ENCODE measurements at regions not wholly inside any gene's neighbourhood (a gene's known extent, or its start where the extent isn't known, plus 50 kb on each side); places are given as distances from the start of the nearest gene placed in this dataset.

DNA sequence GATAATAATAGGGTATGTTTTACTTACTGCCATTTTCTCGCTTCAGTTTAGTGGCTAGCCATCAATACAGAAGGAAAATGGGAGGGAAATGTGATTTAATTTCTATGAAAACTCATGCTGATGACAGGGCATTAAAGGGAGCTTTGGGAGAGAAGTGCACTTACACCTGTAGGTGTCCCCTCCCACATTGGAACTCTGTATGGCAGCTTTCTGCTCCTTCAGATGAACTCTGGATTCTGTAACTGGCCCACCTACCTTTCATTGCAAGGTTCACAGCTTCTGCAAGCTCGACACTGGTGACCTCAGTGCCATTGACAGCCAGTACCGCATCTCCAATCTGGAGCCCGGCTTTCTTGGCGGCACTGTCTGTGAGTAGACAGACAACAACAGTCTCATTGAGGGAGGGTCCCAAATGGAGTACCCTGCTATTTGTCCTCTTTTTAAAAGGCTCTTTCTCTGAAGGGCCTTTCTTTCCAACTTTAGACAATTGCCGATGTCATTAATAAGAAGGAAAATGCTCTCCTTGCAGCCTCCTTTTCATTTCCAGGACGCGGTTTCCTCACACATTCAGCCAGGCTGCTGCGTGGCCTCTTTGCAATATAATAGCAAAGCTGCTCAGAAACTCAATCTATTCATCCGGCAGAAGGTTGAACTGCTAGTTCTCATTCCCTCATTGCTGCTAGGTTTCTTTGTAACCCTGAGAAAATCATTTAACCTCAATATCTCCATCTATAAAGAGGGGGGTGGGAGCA lies 63.6 kb downstream of the NUDT12 start:
- no peak for DNase-seq
- TF ChIP-seq, protein P1, sequence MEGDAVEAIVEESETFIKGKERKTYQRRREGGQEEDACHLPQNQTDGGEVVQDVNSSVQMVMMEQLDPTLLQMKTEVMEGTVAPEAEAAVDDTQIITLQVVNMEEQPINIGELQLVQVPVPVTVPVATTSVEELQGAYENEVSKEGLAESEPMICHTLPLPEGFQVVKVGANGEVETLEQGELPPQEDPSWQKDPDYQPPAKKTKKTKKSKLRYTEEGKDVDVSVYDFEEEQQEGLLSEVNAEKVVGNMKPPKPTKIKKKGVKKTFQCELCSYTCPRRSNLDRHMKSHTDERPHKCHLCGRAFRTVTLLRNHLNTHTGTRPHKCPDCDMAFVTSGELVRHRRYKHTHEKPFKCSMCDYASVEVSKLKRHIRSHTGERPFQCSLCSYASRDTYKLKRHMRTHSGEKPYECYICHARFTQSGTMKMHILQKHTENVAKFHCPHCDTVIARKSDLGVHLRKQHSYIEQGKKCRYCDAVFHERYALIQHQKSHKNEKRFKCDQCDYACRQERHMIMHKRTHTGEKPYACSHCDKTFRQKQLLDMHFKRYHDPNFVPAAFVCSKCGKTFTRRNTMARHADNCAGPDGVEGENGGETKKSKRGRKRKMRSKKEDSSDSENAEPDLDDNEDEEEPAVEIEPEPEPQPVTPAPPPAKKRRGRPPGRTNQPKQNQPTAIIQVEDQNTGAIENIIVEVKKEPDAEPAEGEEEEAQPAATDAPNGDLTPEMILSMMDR (IDR thresholded peaks at IDR 0.05; ENCODE audit: low read depth, low read length, missing control alignments), result no peak
- Histone ChIP-seq H3K4me3 (ENCODE audit: low read depth, low read length) (no peak overlapping the region), H3K27me3 (replicated peaks) (no peaks in the 10 kb centered on the region), H3K27ac (no peak overlapping the region), H3K36me3 (replicated peaks) (no peaks in the 10 kb centered on the region)
- in situ Hi-C loops (cut with HindIII; ENCODE audit: low pct_ligation_motif_present, low sequenced_read_pairs), result no loop called here

DNA sequence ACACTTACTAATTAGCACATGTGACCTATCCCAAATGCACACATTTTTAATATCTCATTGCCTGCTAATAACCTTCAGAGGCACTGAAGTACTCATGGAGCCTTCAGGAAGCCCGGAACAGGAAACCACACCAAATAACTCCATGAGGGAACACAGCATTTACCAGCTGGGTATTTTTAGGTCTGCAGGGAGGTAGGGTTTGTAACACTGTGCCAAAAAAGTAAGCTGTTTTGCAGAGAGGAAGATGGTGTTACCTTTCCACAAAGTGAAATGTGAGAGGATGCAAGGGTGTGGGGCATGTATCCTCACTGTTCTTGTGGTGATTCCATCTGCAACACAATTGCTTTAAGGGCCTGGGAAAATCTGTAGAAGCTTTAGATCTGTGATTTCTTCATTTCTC lies 64.4 kb downstream of the NUDT12 start:
- in situ Hi-C loops (cut with HindIII; ENCODE audit: low pct_ligation_motif_present, low sequenced_read_pairs), result no loop called here
- Histone ChIP-seq H3K27me3 (replicated peaks) (no peaks in the 10 kb centered on the region), H3K36me3 (replicated peaks) (no peaks in the 10 kb centered on the region), H3K4me3 (ENCODE audit: low read depth, low read length) (no peak overlapping the region), H3K27ac (no peak overlapping the region)
- DNase-seq, result no peak
- TF ChIP-seq, protein P1 (IDR thresholded peaks at IDR 0.05; ENCODE audit: low read depth, low read length, missing control alignments), result no peak

DNA sequence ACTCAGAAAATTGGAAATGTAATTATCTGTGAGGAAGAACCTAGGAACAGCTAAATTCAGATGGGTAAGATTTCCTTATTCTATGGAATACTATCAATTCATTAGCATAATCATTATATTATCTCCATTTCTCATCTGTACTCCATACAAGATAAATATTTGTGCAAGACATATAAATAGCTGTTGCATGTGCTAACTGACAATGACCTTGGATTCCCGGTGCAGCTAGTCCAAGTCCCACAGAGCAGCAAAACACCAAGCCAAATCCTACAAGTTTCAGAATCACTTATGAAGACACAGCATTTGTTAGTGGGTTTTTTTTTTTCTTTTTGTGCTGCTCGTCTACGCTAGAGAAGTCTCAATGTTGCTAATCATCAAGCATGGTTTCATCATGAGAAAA lies 64.8 kb downstream of the NUDT12 start:
- no peaks in the 10 kb centered on the region for H3K36me3 ChIP-seq (replicated peaks)
- H3K27me3 ChIP-seq (replicated peaks), result no peaks in the 10 kb centered on the region
- DNase-seq, result no peak
- TF ChIP-seq, protein P1 (IDR thresholded peaks at IDR 0.05; ENCODE audit: low read depth, low read length, missing control alignments), result no peak
- H3K27ac ChIP-seq, result no peak overlapping the region
- in situ Hi-C loops (cut with HindIII; ENCODE audit: low pct_ligation_motif_present, low sequenced_read_pairs), result no loop called here
- H3K4me3 ChIP-seq (ENCODE audit: low read depth, low read length), result no peak overlapping the region

DNA sequence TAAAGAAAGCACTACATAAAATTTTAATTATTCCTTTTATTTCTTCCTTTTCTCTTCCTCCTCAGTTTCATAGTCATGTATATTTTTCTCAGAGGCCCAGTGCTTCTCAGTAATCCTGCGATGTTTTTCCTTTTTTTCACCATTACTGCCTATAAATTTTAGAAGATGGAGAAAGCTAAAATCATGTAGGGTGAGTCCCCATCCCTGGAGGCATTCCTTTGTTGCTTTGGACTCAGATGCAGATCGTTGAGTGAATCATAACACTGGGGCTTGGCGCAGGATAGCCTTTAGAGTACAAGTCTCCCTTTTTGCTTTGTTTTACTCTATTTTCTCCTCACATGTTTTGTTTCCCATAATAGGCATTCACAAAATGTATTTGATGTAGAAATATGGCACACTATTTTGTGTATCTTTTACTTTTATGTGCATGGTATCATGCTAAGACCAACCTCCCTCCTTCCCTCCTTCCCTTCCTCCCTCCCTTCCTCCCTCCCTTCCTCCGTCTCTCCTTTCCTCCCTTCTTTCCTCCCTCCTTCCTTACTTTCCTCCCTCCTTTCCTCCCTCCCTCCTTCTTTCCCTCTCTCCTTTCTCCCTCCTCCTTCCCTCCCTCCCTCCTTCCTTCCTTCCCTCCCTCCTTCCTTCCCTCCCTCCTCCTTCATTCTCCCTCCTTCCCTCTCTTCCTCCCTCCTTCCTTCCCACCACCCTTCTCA lies 72.4 kb downstream of the NUDT12 start:
- Histone ChIP-seq H3K36me3 (replicated peaks) (no peaks in the 10 kb centered on the region), H3K4me3 (ENCODE audit: low read depth, low read length) (no peak overlapping the region), H3K27ac (no peak overlapping the region), H3K27me3 (replicated peaks) (no peaks in the 10 kb centered on the region)
- TF ChIP-seq, protein P1 (IDR thresholded peaks at IDR 0.05; ENCODE audit: low read depth, low read length, missing control alignments), result no peak
- no peak for DNase-seq
- in situ Hi-C loops (cut with HindIII; ENCODE audit: low pct_ligation_motif_present, low sequenced_read_pairs), result no loop called here

DNA sequence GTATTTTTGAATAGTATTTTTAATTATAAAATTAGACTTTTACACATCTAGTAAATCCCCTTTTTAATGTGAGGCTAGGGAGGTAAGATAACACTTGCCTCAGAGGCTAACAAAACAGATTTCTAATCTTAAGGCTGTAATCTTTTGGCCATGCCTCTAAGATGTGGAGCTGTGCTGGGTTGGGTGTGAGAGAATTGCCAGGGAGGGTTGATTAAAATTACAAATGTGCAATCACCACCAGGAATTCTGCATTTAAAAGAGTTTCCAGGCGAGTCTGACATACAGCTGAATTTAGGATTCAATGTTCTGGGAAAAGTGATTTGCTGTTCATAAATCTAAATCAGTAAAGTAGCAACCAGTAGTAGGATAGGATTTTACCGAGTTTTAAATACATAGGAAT lies 73.3 kb downstream of the NUDT12 start:
- Histone ChIP-seq H3K36me3 (replicated peaks) (no peaks in the 10 kb centered on the region), H3K27ac (no peak overlapping the region), H3K4me3 (ENCODE audit: low read depth, low read length) (no peak overlapping the region), H3K27me3 (replicated peaks) (no peaks in the 10 kb centered on the region)
- in situ Hi-C loops (cut with HindIII; ENCODE audit: low pct_ligation_motif_present, low sequenced_read_pairs), result no loop called here
- no peak for DNase-seq
- TF ChIP-seq, protein P1 (IDR thresholded peaks at IDR 0.05; ENCODE audit: low read depth, low read length, missing control alignments), result no peak

Data from brain microvascular endothelial cell (primary cell).